ENCODE measurements at regions not wholly inside any gene's neighbourhood (a gene's known extent, or its start where the extent isn't known, plus 50 kb on each side); places are given as distances from the start of the nearest gene placed in this dataset.
A peak's percentile ranks its signal among the peaks of the same experiment; 100 is the strongest.

DNA sequence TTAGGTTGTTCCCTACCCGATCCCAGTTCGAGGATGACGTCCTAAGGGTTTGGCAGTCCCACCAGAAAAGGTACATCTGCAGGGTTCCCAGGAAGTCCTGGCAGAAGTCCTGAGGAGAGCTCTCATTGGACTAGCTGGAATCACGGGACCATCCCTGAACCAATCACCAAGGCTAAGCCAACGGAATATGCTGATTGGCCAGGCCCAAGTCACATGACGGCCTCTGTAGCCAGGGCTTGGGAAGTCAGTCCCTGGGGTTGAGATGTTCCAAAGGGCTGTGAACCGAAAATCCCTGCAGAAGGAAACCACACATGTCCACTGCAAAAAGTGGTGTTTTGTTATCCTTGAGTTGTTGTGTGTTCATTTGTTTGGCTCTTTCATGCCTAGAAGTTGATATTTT is 68.2 kb upstream of the ZNF423 start:
- H3K9me3 ChIP-seq (replicated peaks; ENCODE audit: control insufficient read depth, insufficient read depth, low read length) = no peaks in the 10 kb centered on the region; the same call in 2 of the 3 replicates
- no peak overlapping the region for H3K27ac ChIP-seq (ENCODE audit: control insufficient read depth, insufficient read depth)
- H2AFZ ChIP-seq (ENCODE audit: control insufficient read depth, low read depth, low read length) = no peak overlapping the region; the same call in 1 of the 2 replicates
- H3K36me3 ChIP-seq (ENCODE audit: control insufficient read depth in 2 of 2, insufficient read depth in 2 of 2, low read length in 1 of 2) = no peaks in the 10 kb centered on the region
- POLR2A ChIA-PET = no interaction called here
- H3K4me1 ChIP-seq (ENCODE audit: control insufficient read depth, insufficient read depth, low read length) = no peaks in the 10 kb centered on the region; the same call in 1 of the 2 replicates
- no TSS peak for BruUV-seq (replicated peaks)
- in situ Hi-C loops (cut with MboI) (no loop called here), intact Hi-C loops (cut with micrococcal nuclease; ENCODE audit: unreplicated experiment) (loop anchor here (5.0 kb wide), 2 partner anchors 432 to 517 kb away; no protein-coding TSS in a partner anchor)
- no peaks in the 10 kb centered on the region for H4K20me1 ChIP-seq (ENCODE audit: control insufficient read depth, insufficient read depth)
- FAIRE-seq = no peak
- DNase-seq (ENCODE audit: low read depth, low spot score) = peak; percentile 7
- TF ChIP-seq BRCA1 (IDR thresholded peaks at IDR 0.05; ENCODE audit: low read depth, low read length) (no peak), SP1 (IDR thresholded peaks at IDR 0.05; ENCODE audit: low read depth, low read length) (no peak), RAD51 (IDR thresholded peaks at IDR 0.05) (peak; percentile 55; the same call in 1 of the 2 replicates), MTA2 (IDR thresholded peaks at IDR 0.05; ENCODE audit: low read depth) (no peak), NFYB (IDR thresholded peaks at IDR 0.05; ENCODE audit: insufficient read depth, low read depth, low read length) (peak; percentile 73; the same call in 1 of the 2 replicates)
- TF ChIP-seq, protein P1, sequence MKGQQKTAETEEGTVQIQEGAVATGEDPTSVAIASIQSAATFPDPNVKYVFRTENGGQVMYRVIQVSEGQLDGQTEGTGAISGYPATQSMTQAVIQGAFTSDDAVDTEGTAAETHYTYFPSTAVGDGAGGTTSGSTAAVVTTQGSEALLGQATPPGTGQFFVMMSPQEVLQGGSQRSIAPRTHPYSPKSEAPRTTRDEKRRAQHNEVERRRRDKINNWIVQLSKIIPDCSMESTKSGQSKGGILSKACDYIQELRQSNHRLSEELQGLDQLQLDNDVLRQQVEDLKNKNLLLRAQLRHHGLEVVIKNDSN (IDR thresholded peaks at IDR 0.05; ENCODE audit: borderline replicate concordance, extremely low read length, insufficient read depth, low read depth, low read length) = peak; percentile 73
- TF ChIP-seq, protein P2, sequence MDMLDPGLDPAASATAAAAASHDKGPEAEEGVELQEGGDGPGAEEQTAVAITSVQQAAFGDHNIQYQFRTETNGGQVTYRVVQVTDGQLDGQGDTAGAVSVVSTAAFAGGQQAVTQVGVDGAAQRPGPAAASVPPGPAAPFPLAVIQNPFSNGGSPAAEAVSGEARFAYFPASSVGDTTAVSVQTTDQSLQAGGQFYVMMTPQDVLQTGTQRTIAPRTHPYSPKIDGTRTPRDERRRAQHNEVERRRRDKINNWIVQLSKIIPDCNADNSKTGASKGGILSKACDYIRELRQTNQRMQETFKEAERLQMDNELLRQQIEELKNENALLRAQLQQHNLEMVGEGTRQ (IDR thresholded peaks at IDR 0.05; ENCODE audit: borderline replicate concordance, low read depth, low read length) = peak; percentile 5; the same call in 1 of the 2 replicates
- TF ChIP-seq, protein P3, sequence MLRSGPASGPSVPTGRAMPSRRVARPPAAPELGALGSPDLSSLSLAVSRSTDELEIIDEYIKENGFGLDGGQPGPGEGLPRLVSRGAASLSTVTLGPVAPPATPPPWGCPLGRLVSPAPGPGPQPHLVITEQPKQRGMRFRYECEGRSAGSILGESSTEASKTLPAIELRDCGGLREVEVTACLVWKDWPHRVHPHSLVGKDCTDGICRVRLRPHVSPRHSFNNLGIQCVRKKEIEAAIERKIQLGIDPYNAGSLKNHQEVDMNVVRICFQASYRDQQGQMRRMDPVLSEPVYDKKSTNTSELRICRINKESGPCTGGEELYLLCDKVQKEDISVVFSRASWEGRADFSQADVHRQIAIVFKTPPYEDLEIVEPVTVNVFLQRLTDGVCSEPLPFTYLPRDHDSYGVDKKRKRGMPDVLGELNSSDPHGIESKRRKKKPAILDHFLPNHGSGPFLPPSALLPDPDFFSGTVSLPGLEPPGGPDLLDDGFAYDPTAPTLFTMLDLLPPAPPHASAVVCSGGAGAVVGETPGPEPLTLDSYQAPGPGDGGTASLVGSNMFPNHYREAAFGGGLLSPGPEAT (IDR thresholded peaks at IDR 0.05; ENCODE audit: low read depth) = no peak
- no peak overlapping the region for H3K9ac ChIP-seq (ENCODE audit: control insufficient read depth, insufficient read depth, low read length)
- H3K4me2 ChIP-seq (ENCODE audit: control insufficient read depth, insufficient read depth) = no peak overlapping the region
- H3K27me3 ChIP-seq (replicated peaks in 1 of 2; ENCODE audit: control insufficient read depth in 2 of 2, insufficient read depth in 2 of 2, low read length in 1 of 2) = no peaks in the 10 kb centered on the region
- peak; percentile 70 for ATAC-seq
- CTCF ChIA-PET = no interaction called here
- SMC1A ChIA-PET (ENCODE audit: uncharacterized antibody, unreplicated experiment) = no interaction called here
- no peaks in the 10 kb centered on the region for H3K79me2 ChIP-seq (ENCODE audit: control insufficient read depth, insufficient read depth, low read length)
- no peak overlapping the region for H3K4me3 ChIP-seq
- whole genome bisulfite sequencing (ENCODE audit: insufficient coverage, insufficient replicate concordance, low lambda C conversion rate, missing lambda C conversion rate) = 27% methylated on average over 7 of the region's 7 CpGs
- RAD21 ChIA-PET (ENCODE audit: unreplicated experiment) = no interaction called here

All from GM12878 (cell line).